ENCODE measurements at regions not wholly inside any gene's neighbourhood (a gene's known extent, or its start where the extent isn't known, plus 50 kb on each side); places are given as distances from the start of the nearest gene placed in this dataset.
"Not testable (repeated sequence)": the region's sequence is repeated elsewhere in the genome, so short reads cannot be mapped to it uniquely, and the experiment has no call there.

DNA sequence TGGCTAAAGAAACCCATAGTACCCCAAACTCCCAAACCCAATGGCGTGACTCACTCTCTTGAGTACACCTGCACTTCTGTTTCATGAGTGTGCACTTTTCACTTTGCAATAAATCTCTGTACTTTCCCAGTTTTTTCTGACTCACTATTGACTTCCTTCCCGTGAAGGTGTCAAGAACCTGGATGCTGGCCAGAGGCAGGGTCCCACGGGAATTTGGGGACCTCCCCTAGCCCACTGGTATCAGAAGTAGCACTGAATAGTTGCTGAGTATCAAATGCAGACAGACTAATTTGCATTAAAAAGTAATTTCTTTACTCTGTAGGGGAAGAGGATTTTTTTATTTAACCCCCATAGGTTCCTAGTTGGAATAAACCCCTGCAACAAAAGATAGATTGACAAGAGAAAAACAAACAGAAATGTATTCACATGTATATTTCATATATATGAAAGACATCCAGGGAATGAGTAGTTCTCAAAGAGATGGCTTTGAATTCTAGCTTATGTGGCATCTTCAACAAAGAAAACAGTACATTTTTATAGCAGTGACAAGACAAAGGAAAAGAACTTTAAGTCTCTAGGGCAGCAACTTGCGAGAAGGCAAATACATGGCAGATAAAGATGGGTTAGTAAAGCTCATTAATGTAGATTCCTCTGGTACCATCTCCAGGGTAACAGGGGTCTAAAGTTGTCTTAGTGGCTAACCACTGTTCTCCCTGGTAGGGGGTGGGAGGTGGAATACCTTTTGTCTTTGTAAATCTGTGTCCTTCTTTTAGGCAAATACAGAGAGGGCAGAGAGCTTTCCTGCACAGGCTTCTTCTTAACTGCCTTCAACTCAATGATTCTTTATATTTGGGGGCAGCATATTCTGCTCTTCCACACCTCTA is 385.5 kb upstream of the PDZRN3 start:
- no peaks in the 10 kb centered on the region for H3K4me1 ChIP-seq (ENCODE audit: insufficient read depth, low read length)
- no peaks in the 10 kb centered on the region for H3K27me3 ChIP-seq (ENCODE audit: control insufficient read depth in 1 of 2, insufficient read depth in 2 of 2, low read length in 2 of 2)
- no peak overlapping the region for H3K27ac ChIP-seq (ENCODE audit: low read depth, low read length)
- no peak overlapping the region for H3K4me3 ChIP-seq (ENCODE audit: low read depth in 1 of 2, low read length in 2 of 2)
- no peaks in the 10 kb centered on the region for H3K36me3 ChIP-seq (ENCODE audit: insufficient read depth, low read length)
- no peaks in the 10 kb centered on the region for H3K9me3 ChIP-seq (ENCODE audit: low read length)
- no peak overlapping the region for H3K9ac ChIP-seq (ENCODE audit: low read length)

DNA sequence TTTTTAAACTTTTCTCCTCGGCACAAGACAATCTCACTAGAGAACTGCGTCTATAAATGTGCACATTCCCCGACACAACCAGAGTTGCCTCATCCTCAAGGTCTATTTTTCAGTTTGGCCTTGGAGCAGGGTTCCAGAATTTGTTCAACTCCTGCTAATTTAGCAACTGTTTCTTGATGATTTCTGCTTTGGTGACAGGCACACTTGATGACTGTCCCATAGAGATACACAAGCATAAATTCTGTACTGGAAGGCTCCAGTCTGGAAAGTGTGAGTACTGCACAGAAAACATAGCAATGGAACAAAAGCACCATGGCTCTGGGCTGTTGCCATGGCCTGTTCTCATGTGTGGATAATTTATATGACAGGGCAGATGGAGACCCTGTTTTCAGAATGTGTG is 379.6 kb upstream of the PDZRN3 start:
- no peak overlapping the region for H3K27ac ChIP-seq (ENCODE audit: low read depth, low read length)
- H3K4me3 ChIP-seq (ENCODE audit: low read depth in 1 of 2, low read length in 2 of 2): no peak overlapping the region
- no peak overlapping the region for H3K9ac ChIP-seq (ENCODE audit: low read length)
- H3K36me3 ChIP-seq (ENCODE audit: insufficient read depth, low read length): no peaks in the 10 kb centered on the region
- no peaks in the 10 kb centered on the region for H3K27me3 ChIP-seq (ENCODE audit: control insufficient read depth in 1 of 2, insufficient read depth in 2 of 2, low read length in 2 of 2)
- H3K9me3 ChIP-seq (ENCODE audit: low read length): no peaks in the 10 kb centered on the region
- no peaks in the 10 kb centered on the region for H3K4me1 ChIP-seq (ENCODE audit: insufficient read depth, low read length)

DNA sequence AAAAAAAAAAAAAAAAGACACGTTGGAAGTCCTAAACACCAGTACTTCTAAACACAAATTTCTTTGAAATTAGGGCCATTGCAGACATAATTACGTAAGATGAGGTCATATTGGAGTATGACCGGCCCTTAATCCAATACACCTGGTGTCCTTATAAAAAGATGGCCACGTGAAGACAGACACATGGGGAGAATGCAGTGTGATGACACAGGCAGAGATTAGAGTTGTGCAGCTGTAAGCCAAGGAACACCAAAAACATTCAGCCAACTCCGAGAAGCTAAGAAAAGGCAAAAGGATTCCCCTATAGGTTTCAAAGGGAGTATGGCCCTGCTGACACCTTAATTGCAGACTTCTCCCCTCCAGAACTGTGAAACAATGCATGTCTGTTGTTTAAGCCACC is 379.0 kb upstream of the PDZRN3 start:
- Histone ChIP-seq H3K4me3 (ENCODE audit: low read depth in 1 of 2, low read length in 2 of 2) (no peak overlapping the region), H3K36me3 (ENCODE audit: insufficient read depth, low read length) (no peaks in the 10 kb centered on the region), H3K27ac (ENCODE audit: low read depth, low read length) (no peak overlapping the region), H3K9ac (ENCODE audit: low read length) (no peak overlapping the region), H3K27me3 (ENCODE audit: control insufficient read depth in 1 of 2, insufficient read depth in 2 of 2, low read length in 2 of 2) (no peaks in the 10 kb centered on the region), H3K4me1 (ENCODE audit: insufficient read depth, low read length) (no peaks in the 10 kb centered on the region), H3K9me3 (ENCODE audit: low read length) (no peaks in the 10 kb centered on the region)

DNA sequence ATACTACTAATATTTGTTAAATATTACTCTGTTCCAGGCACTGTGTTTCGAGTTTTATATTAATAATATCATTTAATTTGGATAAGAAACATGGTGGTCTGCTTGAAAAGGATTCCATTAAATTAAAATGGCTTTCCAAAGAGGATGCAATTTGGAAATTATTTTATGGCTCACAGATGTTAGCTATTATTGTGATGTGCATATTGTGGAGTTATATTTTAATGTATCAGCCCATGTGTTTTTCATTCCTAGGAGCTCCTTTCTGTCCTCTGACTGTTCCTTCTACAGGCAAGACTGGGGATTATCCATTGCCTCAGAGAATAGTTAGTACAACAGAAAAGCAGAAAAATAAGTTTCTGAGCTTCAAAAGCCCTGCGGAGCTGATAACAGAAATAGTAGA is 376.7 kb upstream of the PDZRN3 start:
- H3K9me3 ChIP-seq (ENCODE audit: low read length): no peaks in the 10 kb centered on the region
- H3K27me3 ChIP-seq (ENCODE audit: control insufficient read depth in 1 of 2, insufficient read depth in 2 of 2, low read length in 2 of 2): no peaks in the 10 kb centered on the region
- no peaks in the 10 kb centered on the region for H3K4me1 ChIP-seq (ENCODE audit: insufficient read depth, low read length)
- H3K36me3 ChIP-seq (ENCODE audit: insufficient read depth, low read length): no peaks in the 10 kb centered on the region
- H3K4me3 ChIP-seq (ENCODE audit: low read depth in 1 of 2, low read length in 2 of 2): no peak overlapping the region
- H3K27ac ChIP-seq (ENCODE audit: low read depth, low read length): no peak overlapping the region
- no peak overlapping the region for H3K9ac ChIP-seq (ENCODE audit: low read length)

DNA sequence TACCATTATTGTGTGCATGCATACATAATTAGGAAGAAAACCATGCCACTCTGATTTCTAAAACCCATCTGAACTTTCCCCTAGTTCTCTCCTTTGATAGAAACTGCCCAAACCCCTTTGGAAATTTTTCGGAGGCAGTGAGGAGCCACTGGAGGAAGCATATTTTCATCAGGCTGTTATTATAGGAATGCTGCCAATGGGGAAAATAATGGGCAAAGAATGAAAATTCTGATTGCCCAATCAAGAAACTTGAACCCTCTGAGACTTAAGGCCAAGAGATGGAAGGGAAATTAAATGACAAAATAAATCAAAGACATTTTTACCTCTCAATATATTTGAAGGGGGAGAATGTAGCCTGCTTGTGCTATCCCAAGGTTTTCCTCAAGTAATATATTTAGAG is 376.0 kb upstream of the PDZRN3 start:
- no peaks in the 10 kb centered on the region for H3K4me1 ChIP-seq (ENCODE audit: insufficient read depth, low read length)
- H3K27ac ChIP-seq (ENCODE audit: low read depth, low read length): no peak overlapping the region
- H3K36me3 ChIP-seq (ENCODE audit: insufficient read depth, low read length): no peaks in the 10 kb centered on the region
- H3K27me3 ChIP-seq (ENCODE audit: control insufficient read depth in 1 of 2, insufficient read depth in 2 of 2, low read length in 2 of 2): no peaks in the 10 kb centered on the region
- no peak overlapping the region for H3K4me3 ChIP-seq (ENCODE audit: low read depth in 1 of 2, low read length in 2 of 2)
- H3K9ac ChIP-seq (ENCODE audit: low read length): no peak overlapping the region
- H3K9me3 ChIP-seq (ENCODE audit: low read length): no peaks in the 10 kb centered on the region

DNA sequence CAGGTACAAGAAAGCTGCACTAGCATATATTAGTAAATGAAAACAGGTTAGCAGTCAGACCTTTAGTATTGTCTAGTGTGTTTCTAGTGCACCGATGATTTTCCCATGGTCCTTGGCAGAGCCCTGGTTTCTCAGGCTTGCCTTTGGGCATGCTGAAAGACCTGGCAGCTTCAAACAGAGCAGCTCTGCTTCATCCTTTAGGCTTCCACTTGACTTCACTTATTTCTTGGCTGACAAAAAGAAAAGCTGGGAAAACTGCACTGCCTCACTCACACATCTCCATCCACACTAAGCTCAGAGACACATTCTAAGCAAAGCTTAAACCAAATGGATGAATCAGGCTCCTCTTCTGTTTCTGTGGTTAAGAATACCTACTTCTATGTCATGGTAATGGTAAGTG is 374.8 kb upstream of the PDZRN3 start:
- Histone ChIP-seq H3K9me3 (ENCODE audit: low read length) (no peaks in the 10 kb centered on the region), H3K4me3 (ENCODE audit: low read depth in 1 of 2, low read length in 2 of 2) (no peak overlapping the region), H3K27me3 (ENCODE audit: control insufficient read depth in 1 of 2, insufficient read depth in 2 of 2, low read length in 2 of 2) (no peaks in the 10 kb centered on the region), H3K4me1 (ENCODE audit: insufficient read depth, low read length) (no peaks in the 10 kb centered on the region), H3K27ac (ENCODE audit: low read depth, low read length) (no peak overlapping the region), H3K9ac (ENCODE audit: low read length) (no peak overlapping the region), H3K36me3 (ENCODE audit: insufficient read depth, low read length) (no peaks in the 10 kb centered on the region)

DNA sequence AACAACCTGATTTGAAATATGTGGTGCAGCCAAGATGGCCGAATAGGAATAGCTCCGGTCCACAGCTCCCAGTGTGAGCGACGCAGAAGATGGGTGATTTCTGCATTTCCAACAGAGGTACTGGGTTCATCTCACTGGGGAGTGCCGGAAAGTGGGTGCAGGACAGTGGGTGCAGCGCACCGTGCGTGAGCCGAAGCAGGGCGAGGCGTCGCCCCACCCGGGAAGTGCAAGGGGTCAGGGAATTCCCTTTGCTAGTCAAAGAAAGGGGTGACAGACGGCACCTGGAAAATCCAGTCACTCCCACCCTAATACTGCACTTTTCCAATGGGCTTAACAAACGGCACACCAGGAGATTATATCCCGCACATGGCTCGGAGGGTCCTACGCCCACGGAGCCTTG is 365.9 kb upstream of the PDZRN3 start:
- H3K27me3 ChIP-seq (ENCODE audit: control insufficient read depth in 1 of 2, insufficient read depth in 2 of 2, low read length in 2 of 2); H3K36me3 ChIP-seq (ENCODE audit: insufficient read depth, low read length); H3K9ac ChIP-seq (ENCODE audit: low read length); H3K4me1 ChIP-seq (ENCODE audit: insufficient read depth, low read length); H3K4me3 ChIP-seq (ENCODE audit: low read depth in 1 of 2, low read length in 2 of 2); H3K9me3 ChIP-seq (ENCODE audit: low read length); H3K27ac ChIP-seq (ENCODE audit: low read depth, low read length): not testable (repeated sequence)

DNA sequence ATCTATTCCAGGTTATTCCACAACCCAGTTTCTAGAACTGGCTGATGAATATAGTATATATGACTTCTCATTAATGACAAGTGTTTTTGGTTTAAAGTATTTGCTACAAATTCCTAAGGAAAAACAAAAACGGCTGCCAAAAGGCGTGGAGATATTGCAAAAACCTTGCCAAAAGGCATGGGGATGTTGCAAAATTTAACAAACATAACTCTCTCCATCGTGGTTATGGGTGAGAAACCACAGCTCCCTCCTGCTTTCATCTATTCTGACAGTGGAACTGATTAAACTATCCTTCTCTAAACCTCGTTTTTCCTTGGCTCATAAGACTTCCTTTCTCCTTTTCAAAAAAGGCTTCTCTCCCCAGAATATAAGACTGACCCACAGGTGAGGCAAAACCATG is 342.0 kb upstream of the PDZRN3 start:
- Histone ChIP-seq H3K4me1 (ENCODE audit: insufficient read depth, low read length) (no peaks in the 10 kb centered on the region), H3K9ac (ENCODE audit: low read length) (no peak overlapping the region), H3K9me3 (ENCODE audit: low read length) (peaks cover 6% of the 10 kb centered on the region), H3K36me3 (ENCODE audit: insufficient read depth, low read length) (no peaks in the 10 kb centered on the region), H3K4me3 (ENCODE audit: low read depth in 1 of 2, low read length in 2 of 2) (no peak overlapping the region), H3K27ac (ENCODE audit: low read depth, low read length) (no peak overlapping the region), H3K27me3 (ENCODE audit: control insufficient read depth in 1 of 2, insufficient read depth in 2 of 2, low read length in 2 of 2) (no peaks in the 10 kb centered on the region)

DNA sequence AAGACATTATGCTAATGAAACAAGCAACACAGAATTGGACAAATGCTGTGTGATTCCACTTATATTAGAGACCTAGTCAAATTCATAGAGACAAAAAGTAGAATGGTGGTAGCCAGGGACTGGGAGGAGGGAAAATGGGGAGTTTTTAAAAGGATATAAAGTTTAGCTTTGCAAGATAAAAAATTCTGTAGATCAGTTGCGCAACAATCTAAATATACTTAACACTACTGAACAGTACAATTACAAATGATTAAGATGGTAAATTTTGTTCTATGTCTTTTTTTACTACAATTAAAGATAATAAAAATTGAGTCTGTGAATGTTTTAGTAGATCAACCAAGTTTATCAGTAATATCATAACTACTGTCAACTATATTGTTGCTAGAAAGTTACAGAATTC is 340.1 kb upstream of the PDZRN3 start:
- H3K4me3 ChIP-seq (ENCODE audit: low read depth in 1 of 2, low read length in 2 of 2): no peak overlapping the region
- H3K4me1 ChIP-seq (ENCODE audit: insufficient read depth, low read length): no peaks in the 10 kb centered on the region
- no peaks in the 10 kb centered on the region for H3K9me3 ChIP-seq (ENCODE audit: low read length)
- no peaks in the 10 kb centered on the region for H3K27me3 ChIP-seq (ENCODE audit: control insufficient read depth in 1 of 2, insufficient read depth in 2 of 2, low read length in 2 of 2)
- no peaks in the 10 kb centered on the region for H3K36me3 ChIP-seq (ENCODE audit: insufficient read depth, low read length)
- H3K9ac ChIP-seq (ENCODE audit: low read length): no peak overlapping the region
- H3K27ac ChIP-seq (ENCODE audit: low read depth, low read length): no peak overlapping the region

DNA sequence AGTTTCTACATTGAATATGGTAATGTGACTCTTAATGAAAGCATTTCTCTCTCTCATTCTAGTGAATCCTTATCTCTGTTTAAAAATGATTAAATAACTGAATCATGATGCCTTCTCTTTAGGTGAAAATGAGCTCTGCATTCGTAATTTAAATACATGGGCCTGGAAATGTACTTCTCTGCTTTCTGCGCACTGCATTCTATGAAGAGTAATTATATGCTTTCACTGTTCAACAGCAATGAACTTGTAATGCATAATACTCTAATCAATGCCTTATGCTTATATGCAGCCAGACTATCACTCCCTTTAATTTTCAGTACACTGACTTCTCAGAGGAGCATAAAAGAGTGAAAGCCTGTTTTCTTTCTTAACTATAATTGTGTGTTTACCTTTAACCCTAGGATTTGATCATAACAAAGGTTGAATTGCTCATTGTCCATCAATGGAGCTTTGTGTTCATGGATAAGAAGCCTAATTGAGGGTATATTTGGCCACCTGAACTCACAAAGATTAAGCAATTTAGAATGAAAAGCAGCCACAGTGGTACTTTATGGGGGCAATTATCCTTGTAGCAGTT is 330.8 kb upstream of the PDZRN3 start:
- Histone ChIP-seq H3K36me3 (ENCODE audit: insufficient read depth, low read length) (no peaks in the 10 kb centered on the region), H3K9me3 (ENCODE audit: low read length) (no peaks in the 10 kb centered on the region), H3K4me3 (ENCODE audit: low read depth in 1 of 2, low read length in 2 of 2) (no peak overlapping the region), H3K4me1 (ENCODE audit: insufficient read depth, low read length) (no peaks in the 10 kb centered on the region), H3K27ac (ENCODE audit: low read depth, low read length) (no peak overlapping the region), H3K9ac (ENCODE audit: low read length) (no peak overlapping the region), H3K27me3 (ENCODE audit: control insufficient read depth in 1 of 2, insufficient read depth in 2 of 2, low read length in 2 of 2) (no peaks in the 10 kb centered on the region)

DNA sequence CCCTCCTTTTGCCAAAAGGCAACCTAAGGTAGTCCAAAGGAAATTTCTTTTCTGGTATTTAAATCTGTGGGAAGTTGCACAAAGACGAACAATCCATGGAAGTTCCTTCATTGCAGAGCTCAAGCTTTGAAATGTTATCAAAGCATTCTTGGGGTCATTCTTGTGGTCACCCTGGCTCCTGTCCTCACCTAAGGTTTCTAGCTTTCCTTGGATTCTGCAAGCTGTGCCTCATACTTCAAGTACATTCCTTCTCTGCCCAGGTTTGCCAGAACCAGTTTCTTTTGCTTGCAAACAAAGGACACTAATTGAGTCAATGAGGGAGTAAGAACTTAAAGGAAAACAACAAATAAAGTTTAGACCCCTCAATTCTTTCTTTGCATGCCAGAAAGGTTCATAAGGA is 329.8 kb upstream of the PDZRN3 start:
- Histone ChIP-seq H3K4me1 (ENCODE audit: insufficient read depth, low read length) (no peaks in the 10 kb centered on the region), H3K9me3 (ENCODE audit: low read length) (no peaks in the 10 kb centered on the region), H3K36me3 (ENCODE audit: insufficient read depth, low read length) (no peaks in the 10 kb centered on the region), H3K27me3 (ENCODE audit: control insufficient read depth in 1 of 2, insufficient read depth in 2 of 2, low read length in 2 of 2) (no peaks in the 10 kb centered on the region), H3K9ac (ENCODE audit: low read length) (no peak overlapping the region), H3K27ac (ENCODE audit: low read depth, low read length) (no peak overlapping the region), H3K4me3 (ENCODE audit: low read depth in 1 of 2, low read length in 2 of 2) (no peak overlapping the region)

DNA sequence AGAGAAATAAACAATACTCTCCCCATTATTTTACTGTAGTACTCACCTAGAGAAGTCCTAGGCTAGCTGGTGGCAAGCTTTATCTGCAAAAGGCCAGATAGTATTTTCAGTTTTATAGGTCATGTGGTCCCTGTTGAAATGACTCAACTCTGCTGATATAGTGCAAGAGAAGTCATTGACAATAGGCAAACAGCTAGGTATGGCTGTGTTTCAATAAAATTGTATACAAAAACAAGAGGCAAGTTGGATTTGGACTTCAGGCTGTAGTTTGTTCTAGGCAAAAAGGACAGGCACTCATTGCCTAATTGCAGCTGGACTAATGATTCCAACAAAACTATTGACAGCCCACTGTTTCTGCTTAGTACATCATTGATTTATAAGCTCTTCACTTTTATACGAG is 328.0 kb upstream of the PDZRN3 start:
- H3K4me1 ChIP-seq (ENCODE audit: insufficient read depth, low read length): no peaks in the 10 kb centered on the region
- no peak overlapping the region for H3K9ac ChIP-seq (ENCODE audit: low read length)
- no peaks in the 10 kb centered on the region for H3K27me3 ChIP-seq (ENCODE audit: control insufficient read depth in 1 of 2, insufficient read depth in 2 of 2, low read length in 2 of 2)
- H3K27ac ChIP-seq (ENCODE audit: low read depth, low read length): no peak overlapping the region
- no peak overlapping the region for H3K4me3 ChIP-seq (ENCODE audit: low read depth in 1 of 2, low read length in 2 of 2)
- no peaks in the 10 kb centered on the region for H3K9me3 ChIP-seq (ENCODE audit: low read length)
- H3K36me3 ChIP-seq (ENCODE audit: insufficient read depth, low read length): no peaks in the 10 kb centered on the region
